H1 (cell line): ENCODE measurements at regions not wholly inside any gene's neighbourhood (a gene's known extent, or its start where the extent isn't known, plus 50 kb on each side); places are given as distances from the start of the nearest gene placed in this dataset.

Experiments used
- BCL11A ChIP-seq, 2 experiments: IDR thresholded peaks; one replicate each; pipeline ENCODE4 v1.6.1; 2011; ENCODE audit warnings: low read depth in 2 of 2, low read length in 2 of 2, mild to moderate bottlenecking in 2 of 2
- E2F6 ChIP-seq: IDR thresholded peaks from 2 replicates; pipeline ENCODE4 v1.6.1; 2012; ENCODE audit warnings: inconsistent platforms
- POLR2A ChIP-seq, 2 experiments: IDR thresholded peaks; 1 replicate in 1 of 2; 2 replicates in 1 of 2; pipeline ENCODE4 v1.6.1; 2011; ENCODE audit warnings: low read depth in 2 of 2, low read length in 2 of 2, mild to moderate bottlenecking in 2 of 2; ENCODE audit errors: control extremely low read depth in 1 of 2

GRCh38 chr6:11353921-11354389 lies 121.5 kb upstream of the NEDD9 start (continued):
- TF ChIP-seq POLR2A (IDR thresholded peaks at IDR 0.05; ENCODE audit: control extremely low read depth in 1 of 2, low read depth in 2 of 2, low read length in 2 of 2) (no peak), E2F6 (no peak), BCL11A (IDR thresholded peaks at IDR 0.05; ENCODE audit: low read depth in 2 of 2, low read length in 2 of 2) (no peak)
